ENCODE measurements at regions not wholly inside any gene's neighbourhood (a gene's known extent, or its start where the extent isn't known, plus 50 kb on each side); places are given as distances from the start of the nearest gene placed in this dataset.

DNA sequence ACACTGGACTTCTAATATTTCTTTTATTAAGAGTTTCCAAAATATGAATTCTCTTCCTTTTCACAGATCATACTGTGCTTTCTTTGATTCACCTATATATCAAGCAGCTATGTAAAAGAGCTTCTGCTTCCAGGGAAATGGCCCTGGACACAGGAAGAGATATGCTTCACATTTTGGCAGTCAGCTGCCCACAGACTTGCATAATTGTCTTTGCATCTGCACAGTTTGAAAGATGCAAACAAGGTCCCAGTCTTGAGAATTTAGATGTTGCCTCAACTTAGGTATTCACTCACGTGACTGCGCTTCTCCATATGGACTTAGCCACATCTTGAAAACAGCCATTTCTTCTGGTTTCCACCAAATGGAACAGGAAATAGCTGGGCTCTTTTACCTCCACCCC, 92.3 kb upstream of the POU2AF2 start:
- TF ChIP-seq RB1 (IDR thresholded peaks at IDR 0.05; ENCODE audit: borderline replicate concordance) (no peak), MYB (IDR thresholded peaks at IDR 0.05; ENCODE audit: borderline replicate concordance, low read depth, low read length) (no peak), MYC (IDR thresholded peaks at IDR 0.05; ENCODE audit: insufficient read depth, insufficient read length, insufficient replicate concordance, low read length, severe bottlenecking) (no peak), SUPT20H (IDR thresholded peaks at IDR 0.05; ENCODE audit: borderline replicate concordance, control insufficient read depth, low read depth, low read length) (no peak), HDAC6 (IDR thresholded peaks at IDR 0.05; ENCODE audit: unreplicated experiment) (no peak)
- Histone ChIP-seq H3K9ac (ENCODE audit: control insufficient read depth, insufficient read depth, low read length) (no peak overlapping the region), H3K4me2 (ENCODE audit: control insufficient read depth, insufficient read depth) (no peak overlapping the region), H3K4me1 (ENCODE audit: control insufficient read depth, insufficient read depth, low read length) (no peaks in the 10 kb centered on the region), H3K27ac (ENCODE audit: control insufficient read depth, insufficient read depth) (no peak overlapping the region), H3K79me2 (ENCODE audit: control insufficient read depth, insufficient read depth, low read length) (no peaks in the 10 kb centered on the region), H2AFZ (ENCODE audit: control insufficient read depth, low read depth, low read length) (no peak overlapping the region), H3K36me3 (ENCODE audit: control insufficient read depth in 2 of 2, insufficient read depth in 2 of 2, low read length in 1 of 2) (no peaks in the 10 kb centered on the region), H4K20me1 (ENCODE audit: control insufficient read depth, insufficient read depth) (no peaks in the 10 kb centered on the region), H3K4me3 (no peak overlapping the region), H3K9me3 (replicated peaks; ENCODE audit: control insufficient read depth, insufficient read depth, low read length) (no peaks in the 10 kb centered on the region), H3K27me3 (replicated peaks in 1 of 2; ENCODE audit: control insufficient read depth in 2 of 2, insufficient read depth in 2 of 2, low read length in 1 of 2) (no peaks in the 10 kb centered on the region; a peak in 1 of 4 replicates)
- FAIRE-seq = no peak
- ATAC-seq = no peak
- RAD21 ChIA-PET (ENCODE audit: unreplicated experiment) = interaction anchor here (0.5 kb wide), 1 partner anchor 717 kb away, joined by 3 read pairs; no protein-coding TSS in a partner anchor
- no TSS peak for BruUV-seq (replicated peaks)
- POLR2A ChIA-PET = no interaction called here
- intact Hi-C loops (cut with micrococcal nuclease; ENCODE audit: unreplicated experiment) (no loop called here), in situ Hi-C loops (cut with MboI) (no loop called here)
- WGBS (ENCODE audit: insufficient coverage, insufficient replicate concordance, low lambda C conversion rate, missing lambda C conversion rate) = 50% methylated on average over 2 of the region's 2 CpGs
- CTCF ChIA-PET = interaction anchor here (0.5 kb wide), 1 partner anchor 906 kb away, joined by 3 read pairs; no protein-coding TSS in a partner anchor
- SMC1A ChIA-PET (ENCODE audit: uncharacterized antibody, unreplicated experiment) = no interaction called here
- no peak for DNase-seq (ENCODE audit: low read depth, low spot score)

DNA sequence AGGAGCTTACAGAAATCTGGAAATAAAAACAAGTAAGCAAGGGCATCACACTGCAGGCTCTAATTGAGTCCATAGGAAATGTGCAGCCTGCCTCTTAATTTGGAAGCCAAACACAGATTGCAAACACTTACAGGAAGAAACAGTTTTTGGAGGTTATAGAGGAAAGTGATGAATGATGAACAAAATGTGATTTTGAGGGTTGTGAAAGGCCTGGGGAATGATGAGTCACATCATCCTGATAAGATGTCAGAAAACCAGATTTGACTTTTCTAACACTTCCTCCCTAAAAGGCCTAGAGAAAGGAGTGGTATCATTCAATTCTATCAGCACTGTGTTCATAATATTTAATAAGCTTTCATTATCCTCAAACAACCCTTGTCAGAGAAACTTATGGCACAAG, 96.6 kb upstream of the POU2AF2 start:
- DNase-seq (ENCODE audit: low read depth, low spot score) (no peak), FAIRE-seq (no peak), ATAC-seq (no peak)
- Histone ChIP-seq H2AFZ (ENCODE audit: control insufficient read depth, low read depth, low read length) (no peak overlapping the region), H3K27ac (ENCODE audit: control insufficient read depth, insufficient read depth) (no peak overlapping the region), H3K4me1 (ENCODE audit: control insufficient read depth, insufficient read depth, low read length) (no peaks in the 10 kb centered on the region), H3K79me2 (ENCODE audit: control insufficient read depth, insufficient read depth, low read length) (no peaks in the 10 kb centered on the region), H3K27me3 (replicated peaks in 1 of 2; ENCODE audit: control insufficient read depth in 2 of 2, insufficient read depth in 2 of 2, low read length in 1 of 2) (no peaks in the 10 kb centered on the region; a peak in 1 of 4 replicates), H3K9ac (ENCODE audit: control insufficient read depth, insufficient read depth, low read length) (no peak overlapping the region), H3K4me2 (ENCODE audit: control insufficient read depth, insufficient read depth) (no peak overlapping the region), H4K20me1 (ENCODE audit: control insufficient read depth, insufficient read depth) (no peaks in the 10 kb centered on the region), H3K4me3 (no peak overlapping the region), H3K9me3 (replicated peaks; ENCODE audit: control insufficient read depth, insufficient read depth, low read length) (no peaks in the 10 kb centered on the region), H3K36me3 (ENCODE audit: control insufficient read depth in 2 of 2, insufficient read depth in 2 of 2, low read length in 1 of 2) (no peaks in the 10 kb centered on the region)
- TF ChIP-seq, protein P1, sequence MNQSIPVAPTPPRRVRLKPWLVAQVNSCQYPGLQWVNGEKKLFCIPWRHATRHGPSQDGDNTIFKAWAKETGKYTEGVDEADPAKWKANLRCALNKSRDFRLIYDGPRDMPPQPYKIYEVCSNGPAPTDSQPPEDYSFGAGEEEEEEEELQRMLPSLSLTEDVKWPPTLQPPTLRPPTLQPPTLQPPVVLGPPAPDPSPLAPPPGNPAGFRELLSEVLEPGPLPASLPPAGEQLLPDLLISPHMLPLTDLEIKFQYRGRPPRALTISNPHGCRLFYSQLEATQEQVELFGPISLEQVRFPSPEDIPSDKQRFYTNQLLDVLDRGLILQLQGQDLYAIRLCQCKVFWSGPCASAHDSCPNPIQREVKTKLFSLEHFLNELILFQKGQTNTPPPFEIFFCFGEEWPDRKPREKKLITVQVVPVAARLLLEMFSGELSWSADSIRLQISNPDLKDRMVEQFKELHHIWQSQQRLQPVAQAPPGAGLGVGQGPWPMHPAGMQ (IDR thresholded peaks at IDR 0.05; ENCODE audit: borderline replicate concordance) = no peak
- no peak for TF ChIP-seq NFYA (IDR thresholded peaks at IDR 0.05; ENCODE audit: borderline replicate concordance, low read depth, low read length)
- TF ChIP-seq CBX5 (IDR thresholded peaks at IDR 0.05; ENCODE audit: low read depth) = no peak
- no peak for TF ChIP-seq FOXM1 (IDR thresholded peaks at IDR 0.05; ENCODE audit: low read depth, low read length)
- TF ChIP-seq, protein P2, sequence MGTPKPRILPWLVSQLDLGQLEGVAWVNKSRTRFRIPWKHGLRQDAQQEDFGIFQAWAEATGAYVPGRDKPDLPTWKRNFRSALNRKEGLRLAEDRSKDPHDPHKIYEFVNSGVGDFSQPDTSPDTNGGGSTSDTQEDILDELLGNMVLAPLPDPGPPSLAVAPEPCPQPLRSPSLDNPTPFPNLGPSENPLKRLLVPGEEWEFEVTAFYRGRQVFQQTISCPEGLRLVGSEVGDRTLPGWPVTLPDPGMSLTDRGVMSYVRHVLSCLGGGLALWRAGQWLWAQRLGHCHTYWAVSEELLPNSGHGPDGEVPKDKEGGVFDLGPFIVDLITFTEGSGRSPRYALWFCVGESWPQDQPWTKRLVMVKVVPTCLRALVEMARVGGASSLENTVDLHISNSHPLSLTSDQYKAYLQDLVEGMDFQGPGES (IDR thresholded peaks at IDR 0.05) = no peak
- TF ChIP-seq ZBED1 (IDR thresholded peaks at IDR 0.05; ENCODE audit: borderline replicate concordance) = no peak
- TF ChIP-seq RELA (IDR thresholded peaks at IDR 0.05; ENCODE audit: borderline replicate concordance, partially characterized antibody) = no peak
- TF ChIP-seq, protein P3, sequence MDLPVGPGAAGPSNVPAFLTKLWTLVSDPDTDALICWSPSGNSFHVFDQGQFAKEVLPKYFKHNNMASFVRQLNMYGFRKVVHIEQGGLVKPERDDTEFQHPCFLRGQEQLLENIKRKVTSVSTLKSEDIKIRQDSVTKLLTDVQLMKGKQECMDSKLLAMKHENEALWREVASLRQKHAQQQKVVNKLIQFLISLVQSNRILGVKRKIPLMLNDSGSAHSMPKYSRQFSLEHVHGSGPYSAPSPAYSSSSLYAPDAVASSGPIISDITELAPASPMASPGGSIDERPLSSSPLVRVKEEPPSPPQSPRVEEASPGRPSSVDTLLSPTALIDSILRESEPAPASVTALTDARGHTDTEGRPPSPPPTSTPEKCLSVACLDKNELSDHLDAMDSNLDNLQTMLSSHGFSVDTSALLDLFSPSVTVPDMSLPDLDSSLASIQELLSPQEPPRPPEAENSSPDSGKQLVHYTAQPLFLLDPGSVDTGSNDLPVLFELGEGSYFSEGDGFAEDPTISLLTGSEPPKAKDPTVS (IDR thresholded peaks at IDR 0.05; ENCODE audit: low read depth, low read length) = no peak
- TF ChIP-seq GATAD2B (conservative IDR thresholded peaks at IDR 0.05; ENCODE audit: low read depth) = no peak
- ChIA-PET RAD21 (ENCODE audit: unreplicated experiment) (no interaction called here), POLR2A (no interaction called here), CTCF (no interaction called here), SMC1A (ENCODE audit: uncharacterized antibody, unreplicated experiment) (interaction anchor here (0.6 kb wide), 1 partner anchor 12 kb away, joined by 3 read pairs; no protein-coding TSS in a partner anchor)
- BruUV-seq (replicated peaks) = no TSS peak
- in situ Hi-C loops (cut with MboI) = no loop called here
- intact Hi-C loops (cut with micrococcal nuclease; ENCODE audit: unreplicated experiment) = no loop called here

All from GM12878 (cell line).